PC-9 (cell line): ENCODE measurements at regions not wholly inside any gene's neighbourhood (a gene's known extent, or its start where the extent isn't known, plus 50 kb on each side); places are given as distances from the start of the nearest gene placed in this dataset.

Experiments
- CTCF ChIP-seq: fragments of 200-600 bp; sonication (generic); conservative IDR thresholded peaks from 2 replicates; pipeline ENCODE4 v1.6.1; 2017; ENCODE audit warnings: mixed run types, antibody characterized with exemption, mild to moderate bottlenecking, moderate library complexity
- EZH2 ChIP-seq: fragments of 200-600 bp; sonication (generic); IDR thresholded peaks from 2 replicates; pipeline ENCODE4 v1.8.0; 2017; ENCODE audit warnings: antibody characterized with exemption, low read depth

- TF ChIP-seq CTCF (no peak), EZH2 (no peak)
These were observed 218.0 kb downstream of the ZBBX start for GRCh38 chr3:167162083-167162482.
